ENCODE measurements at regions not wholly inside any gene's neighbourhood (a gene's known extent, or its start where the extent isn't known, plus 50 kb on each side); places are given as distances from the start of the nearest gene placed in this dataset.

DNA sequence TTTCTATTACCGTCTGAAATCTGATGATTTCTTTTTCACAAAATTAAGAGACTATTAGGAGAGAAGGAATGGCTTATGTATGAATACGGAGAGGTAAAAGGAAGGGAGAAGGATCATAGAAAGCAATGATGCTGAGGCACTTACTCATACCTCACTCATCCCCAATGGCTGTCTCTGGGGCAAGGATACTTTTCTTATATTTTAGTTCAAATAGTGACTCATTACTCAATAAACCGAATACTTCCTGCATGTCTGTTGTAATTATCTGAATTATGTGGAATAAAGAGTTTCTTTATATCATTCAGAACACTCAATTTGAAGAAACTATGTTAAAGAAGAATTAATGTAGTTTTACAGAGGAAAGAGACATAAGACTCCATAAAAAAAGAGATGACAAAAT, 284.5 kb upstream of the NUDT12 start:
- TF ChIP-seq POLR2AphosphoS5 (IDR thresholded peaks at IDR 0.05; ENCODE audit: low read depth, low read length), result no peak
- TF ChIP-seq, protein P1, sequence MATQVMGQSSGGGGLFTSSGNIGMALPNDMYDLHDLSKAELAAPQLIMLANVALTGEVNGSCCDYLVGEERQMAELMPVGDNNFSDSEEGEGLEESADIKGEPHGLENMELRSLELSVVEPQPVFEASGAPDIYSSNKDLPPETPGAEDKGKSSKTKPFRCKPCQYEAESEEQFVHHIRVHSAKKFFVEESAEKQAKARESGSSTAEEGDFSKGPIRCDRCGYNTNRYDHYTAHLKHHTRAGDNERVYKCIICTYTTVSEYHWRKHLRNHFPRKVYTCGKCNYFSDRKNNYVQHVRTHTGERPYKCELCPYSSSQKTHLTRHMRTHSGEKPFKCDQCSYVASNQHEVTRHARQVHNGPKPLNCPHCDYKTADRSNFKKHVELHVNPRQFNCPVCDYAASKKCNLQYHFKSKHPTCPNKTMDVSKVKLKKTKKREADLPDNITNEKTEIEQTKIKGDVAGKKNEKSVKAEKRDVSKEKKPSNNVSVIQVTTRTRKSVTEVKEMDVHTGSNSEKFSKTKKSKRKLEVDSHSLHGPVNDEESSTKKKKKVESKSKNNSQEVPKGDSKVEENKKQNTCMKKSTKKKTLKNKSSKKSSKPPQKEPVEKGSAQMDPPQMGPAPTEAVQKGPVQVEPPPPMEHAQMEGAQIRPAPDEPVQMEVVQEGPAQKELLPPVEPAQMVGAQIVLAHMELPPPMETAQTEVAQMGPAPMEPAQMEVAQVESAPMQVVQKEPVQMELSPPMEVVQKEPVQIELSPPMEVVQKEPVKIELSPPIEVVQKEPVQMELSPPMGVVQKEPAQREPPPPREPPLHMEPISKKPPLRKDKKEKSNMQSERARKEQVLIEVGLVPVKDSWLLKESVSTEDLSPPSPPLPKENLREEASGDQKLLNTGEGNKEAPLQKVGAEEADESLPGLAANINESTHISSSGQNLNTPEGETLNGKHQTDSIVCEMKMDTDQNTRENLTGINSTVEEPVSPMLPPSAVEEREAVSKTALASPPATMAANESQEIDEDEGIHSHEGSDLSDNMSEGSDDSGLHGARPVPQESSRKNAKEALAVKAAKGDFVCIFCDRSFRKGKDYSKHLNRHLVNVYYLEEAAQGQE (IDR thresholded peaks at IDR 0.05; ENCODE audit: insufficient read depth in 1 of 2, low read depth in 2 of 2, low read length in 2 of 2), result no peak
- no peak for TF ChIP-seq FOXP2 (optimal IDR thresholded peaks at IDR 0.05; ENCODE audit: borderline replicate concordance, extremely low read depth, extremely low read length, insufficient read depth)
- TF ChIP-seq SIN3A (IDR thresholded peaks at IDR 0.05; ENCODE audit: borderline replicate concordance, insufficient read depth, low read length), result no peak
- no peak for TF ChIP-seq TAF1 (IDR thresholded peaks at IDR 0.05; ENCODE audit: borderline replicate concordance, insufficient read depth, low read length)

DNA sequence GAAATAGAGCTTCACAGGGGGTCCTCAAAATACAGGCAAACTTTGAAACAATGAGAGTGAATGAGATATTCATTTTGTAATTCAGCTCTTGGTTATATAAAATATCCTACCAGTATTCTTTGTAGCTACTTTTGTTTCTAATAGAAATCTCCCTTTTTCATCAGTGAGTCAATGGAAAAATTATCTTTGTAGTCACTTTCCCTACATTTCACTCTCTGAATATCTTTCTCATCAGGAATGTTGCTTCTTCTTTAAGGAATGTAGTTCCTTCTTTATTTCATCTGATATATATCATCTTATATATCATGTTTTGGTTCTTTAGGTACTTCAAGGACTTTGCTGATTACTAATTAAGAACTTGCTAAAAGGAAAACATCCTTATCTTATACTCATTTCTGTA, 280.3 kb upstream of the NUDT12 start:
- TF ChIP-seq POLR2AphosphoS5 (IDR thresholded peaks at IDR 0.05; ENCODE audit: low read depth, low read length) (no peak), FOXP2 (optimal IDR thresholded peaks at IDR 0.05; ENCODE audit: borderline replicate concordance, extremely low read depth, extremely low read length, insufficient read depth) (no peak), TAF1 (IDR thresholded peaks at IDR 0.05; ENCODE audit: borderline replicate concordance, insufficient read depth, low read length) (no peak), SIN3A (IDR thresholded peaks at IDR 0.05; ENCODE audit: borderline replicate concordance, insufficient read depth, low read length) (no peak)
- TF ChIP-seq, protein P1 (IDR thresholded peaks at IDR 0.05; ENCODE audit: insufficient read depth in 1 of 2, low read depth in 2 of 2, low read length in 2 of 2), result no peak

DNA sequence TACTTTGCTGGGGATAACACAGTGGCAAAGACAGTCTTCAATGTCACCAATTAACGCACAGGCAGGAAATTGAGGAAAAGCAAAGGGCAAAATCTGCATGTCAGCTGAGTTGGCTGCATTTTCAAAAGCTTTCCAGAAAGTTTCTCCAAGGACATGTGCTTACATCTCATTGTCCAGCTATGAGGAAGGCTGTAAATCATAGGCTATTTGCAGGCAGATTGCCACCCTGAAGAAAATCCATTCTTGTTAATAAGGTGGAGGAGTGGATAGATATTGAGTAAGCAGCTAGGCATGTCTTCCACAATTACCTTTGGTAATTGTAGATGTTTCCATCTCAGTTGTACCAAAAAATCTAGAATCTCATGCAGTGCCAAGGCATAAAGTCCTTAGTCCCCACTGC, 278.0 kb upstream of the NUDT12 start:
- no peak for TF ChIP-seq POLR2AphosphoS5 (IDR thresholded peaks at IDR 0.05; ENCODE audit: low read depth, low read length)
- TF ChIP-seq TAF1 (IDR thresholded peaks at IDR 0.05; ENCODE audit: borderline replicate concordance, insufficient read depth, low read length), result no peak
- TF ChIP-seq, protein P1 (IDR thresholded peaks at IDR 0.05; ENCODE audit: insufficient read depth in 1 of 2, low read depth in 2 of 2, low read length in 2 of 2), result no peak
- TF ChIP-seq SIN3A (IDR thresholded peaks at IDR 0.05; ENCODE audit: borderline replicate concordance, insufficient read depth, low read length), result no peak
- no peak for TF ChIP-seq FOXP2 (optimal IDR thresholded peaks at IDR 0.05; ENCODE audit: borderline replicate concordance, extremely low read depth, extremely low read length, insufficient read depth)

DNA sequence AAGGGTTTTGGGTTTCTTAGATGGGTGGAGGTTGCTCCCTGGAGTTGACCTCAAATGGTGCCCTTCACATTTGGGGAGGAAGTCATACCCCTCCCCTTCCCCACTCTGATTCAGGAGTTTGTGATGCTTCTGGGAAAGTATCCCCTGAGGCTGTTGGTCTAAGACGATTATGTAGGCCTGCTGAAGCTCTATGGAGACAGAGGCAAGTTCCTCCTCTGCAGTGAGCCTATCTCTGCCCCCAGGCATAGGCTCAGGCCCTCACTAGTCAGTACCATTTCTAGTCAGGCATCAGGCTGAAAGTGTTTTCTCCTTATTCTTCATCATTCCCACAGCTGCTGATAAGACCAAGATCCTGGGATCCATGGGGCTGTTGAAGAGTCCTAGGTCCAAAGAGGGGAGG, 271.6 kb upstream of the NUDT12 start:
- no peak for TF ChIP-seq POLR2AphosphoS5 (IDR thresholded peaks at IDR 0.05; ENCODE audit: low read depth, low read length)
- TF ChIP-seq SIN3A (IDR thresholded peaks at IDR 0.05; ENCODE audit: borderline replicate concordance, insufficient read depth, low read length), result no peak
- no peak for TF ChIP-seq FOXP2 (optimal IDR thresholded peaks at IDR 0.05; ENCODE audit: borderline replicate concordance, extremely low read depth, extremely low read length, insufficient read depth)
- no peak for TF ChIP-seq TAF1 (IDR thresholded peaks at IDR 0.05; ENCODE audit: borderline replicate concordance, insufficient read depth, low read length)
- TF ChIP-seq, protein P1 (IDR thresholded peaks at IDR 0.05; ENCODE audit: insufficient read depth in 1 of 2, low read depth in 2 of 2, low read length in 2 of 2), result no peak

DNA sequence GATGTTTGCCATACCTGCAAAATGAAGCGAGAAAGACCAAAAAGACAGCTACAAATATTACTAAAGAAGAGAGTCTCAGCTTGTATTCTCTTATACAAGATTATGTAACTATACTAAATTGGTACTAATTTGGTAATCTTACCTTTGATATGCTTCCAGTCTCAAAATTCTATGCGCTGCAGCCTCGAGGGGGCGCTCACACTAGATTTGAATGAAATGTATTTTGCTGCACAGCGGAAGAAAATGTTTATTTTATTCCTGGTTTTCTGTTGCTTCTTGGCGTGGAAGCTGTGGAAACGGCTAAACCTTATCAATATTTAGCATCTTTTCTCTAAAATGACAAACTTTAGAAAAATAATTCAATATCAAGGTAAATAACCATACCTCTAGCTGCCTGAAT, 267.0 kb upstream of the NUDT12 start:
- TF ChIP-seq TAF1 (IDR thresholded peaks at IDR 0.05; ENCODE audit: borderline replicate concordance, insufficient read depth, low read length) (no peak), SIN3A (IDR thresholded peaks at IDR 0.05; ENCODE audit: borderline replicate concordance, insufficient read depth, low read length) (no peak), FOXP2 (optimal IDR thresholded peaks at IDR 0.05; ENCODE audit: borderline replicate concordance, extremely low read depth, extremely low read length, insufficient read depth) (no peak), POLR2AphosphoS5 (IDR thresholded peaks at IDR 0.05; ENCODE audit: low read depth, low read length) (no peak)
- TF ChIP-seq, protein P1 (IDR thresholded peaks at IDR 0.05; ENCODE audit: insufficient read depth in 1 of 2, low read depth in 2 of 2, low read length in 2 of 2), result no peak

Data from PFSK-1 (cell line).